Activated CD4-positive, alpha-beta T cell treated with anti-CD3 and anti-CD28 coated beads for 48 hours (primary cell): ENCODE measurements at regions not wholly inside any gene's neighbourhood (a gene's known extent, or its start where the extent isn't known, plus 50 kb on each side); places are given as distances from the start of the nearest gene placed in this dataset.

Experiments
- DNase-seq: peaks from one replicate; pipeline ENCODE4 v3.0.0-alpha.2; 2020

- no peak for DNase-seq
Measured at GRCh38 chr5:2657151-2657550, 94.3 kb downstream of the IRX2 start.

DNA sequence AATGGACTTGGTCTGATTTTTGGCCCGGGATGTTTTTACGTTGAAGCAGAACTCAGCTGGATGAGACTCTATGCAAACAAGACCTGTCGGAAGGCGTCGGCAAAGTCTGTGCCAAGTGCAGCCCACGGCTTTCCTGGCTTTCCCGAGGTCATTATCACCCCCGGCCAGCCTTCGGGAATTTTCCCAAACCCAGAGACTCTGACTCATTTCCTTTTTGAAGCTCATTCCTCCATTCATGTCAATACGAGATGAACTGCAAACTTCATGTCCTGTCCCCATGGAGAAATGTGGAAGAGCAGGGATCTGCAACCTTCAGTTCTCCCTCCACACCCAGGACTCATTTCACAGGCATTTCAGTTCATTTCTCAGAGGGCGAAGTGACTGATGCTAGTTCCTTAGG lies 95.3 kb downstream of the IRX2 start:
- DNase-seq: no peak

DNA sequence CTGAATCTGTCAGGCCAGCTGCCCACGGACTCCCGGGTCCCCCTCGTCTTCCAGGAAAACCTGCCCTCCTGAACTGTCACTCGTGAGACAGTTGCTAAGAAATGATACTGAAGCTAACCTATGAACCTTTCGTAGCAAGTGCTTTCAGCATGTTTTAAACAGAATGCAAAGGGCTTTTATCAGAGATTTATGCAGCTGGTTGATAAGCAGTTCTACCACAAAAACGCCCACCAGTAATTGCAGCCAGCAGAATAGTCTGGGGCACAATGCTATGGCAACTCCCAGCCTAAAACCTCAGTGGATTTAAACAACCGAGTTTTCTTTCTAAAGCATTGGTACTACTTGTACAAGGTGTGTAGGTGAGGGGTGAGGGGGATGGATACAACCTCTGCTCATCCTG lies 97.5 kb downstream of the IRX2 start:
- no peak for DNase-seq

GRCh38 chr5:2651116-2651515 lies 100.4 kb downstream of the IRX2 start:
- DNase-seq: no peak

DNA sequence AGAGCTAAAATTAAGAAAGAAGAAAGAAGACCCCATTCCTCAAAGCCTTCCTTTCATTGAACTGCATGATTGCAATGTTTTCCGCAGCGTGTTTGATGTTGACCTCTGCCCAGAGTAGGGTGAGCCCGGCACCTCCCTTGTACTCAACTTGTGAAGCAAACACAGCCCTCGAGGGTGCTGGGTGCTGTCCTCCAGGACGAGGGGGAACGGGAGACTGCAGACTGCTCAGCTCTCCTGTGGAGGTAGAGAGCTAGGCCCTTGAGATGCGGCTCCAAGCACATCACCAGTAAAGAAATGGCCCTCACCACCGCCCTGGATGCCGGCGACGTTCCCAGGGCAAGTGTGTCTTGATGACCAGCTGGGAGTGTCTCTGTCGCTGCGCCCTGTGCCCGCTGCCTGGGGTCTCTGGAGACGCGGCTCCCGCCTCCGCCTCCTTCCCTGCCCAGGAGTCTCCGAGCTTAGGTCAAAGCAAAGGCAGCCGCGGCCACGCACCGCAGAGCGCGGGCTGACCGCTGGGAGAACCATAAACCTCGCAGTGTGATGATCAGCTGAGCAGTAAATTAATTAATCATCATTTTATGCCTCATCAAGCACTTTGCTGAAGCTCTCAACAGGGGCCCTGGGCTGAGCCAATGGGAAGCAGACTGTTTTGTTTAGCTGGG lies 108.7 kb downstream of the IRX2 start:
- DNase-seq: no peak

DNA sequence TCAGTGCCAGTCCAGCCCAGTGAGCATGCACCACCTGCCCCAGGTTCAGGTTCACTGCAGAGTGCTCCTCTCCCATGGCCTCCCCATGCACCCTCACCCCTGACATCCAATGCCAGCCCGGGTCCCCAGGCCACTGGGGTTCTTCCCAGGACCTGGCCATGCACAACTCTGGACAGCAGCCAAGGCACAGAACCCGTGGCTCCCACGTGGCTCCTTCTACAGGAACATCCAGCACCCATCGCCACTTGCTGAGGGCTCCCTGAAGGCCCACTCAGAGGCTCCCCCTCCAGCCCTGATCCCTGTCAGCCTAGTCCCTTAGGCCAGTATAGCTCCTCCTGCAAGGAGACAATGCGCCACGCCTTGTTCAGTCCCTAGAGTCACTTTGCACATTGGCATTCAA lies 110.8 kb downstream of the IRX2 start:
- no peak for DNase-seq

- DNase-seq: no peak
Measured at GRCh38 chr5:2639425-2639824, 112.1 kb downstream of the IRX2 start.

- no peak for DNase-seq
Measured at GRCh38 chr5:2634399-2635176, 116.9 kb downstream of the IRX2 start.

DNA sequence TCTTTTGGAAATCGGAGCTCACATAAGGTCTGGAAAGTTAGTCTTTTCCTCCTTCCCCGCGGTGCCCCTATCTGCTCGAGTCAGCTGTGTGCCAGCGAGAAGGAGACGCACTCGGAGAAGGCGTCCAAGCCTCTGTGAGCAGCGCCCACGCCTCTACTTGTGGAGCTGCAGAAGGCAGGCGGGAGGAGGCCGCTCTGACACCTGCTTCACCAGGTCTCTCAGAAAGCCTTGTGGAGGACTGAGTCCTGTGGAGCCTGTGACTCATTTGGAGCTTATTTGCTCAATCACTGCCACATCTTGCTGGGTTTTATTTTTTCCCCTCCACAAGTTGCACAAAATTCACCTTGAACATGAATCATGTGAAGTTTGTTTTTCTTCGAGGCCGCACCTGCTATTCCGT lies 117.5 kb downstream of the IRX2 start:
- DNase-seq: no peak

DNA sequence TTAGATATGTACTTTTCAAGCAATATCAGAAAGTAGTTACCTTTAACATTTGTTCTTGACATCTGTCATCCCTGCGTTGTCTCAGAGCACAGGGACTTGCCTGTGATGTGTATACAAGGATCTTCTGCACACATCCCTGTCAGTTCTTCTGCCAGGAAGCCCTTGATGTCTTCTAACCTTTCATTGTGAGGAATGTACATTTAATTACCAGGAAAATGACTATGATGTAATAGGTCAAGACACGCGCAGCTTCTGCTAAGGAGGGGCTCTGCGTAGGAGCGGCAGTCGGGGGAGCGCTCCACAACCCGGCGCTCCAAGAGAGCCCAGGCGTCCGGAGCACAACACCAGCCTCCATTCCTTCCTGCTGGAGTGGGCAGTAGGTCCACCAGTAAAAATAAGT lies 119.7 kb downstream of the IRX2 start:
- DNase-seq: no peak

- DNase-seq: no peak
Measured at GRCh38 chr5:2629045-2629444, 122.4 kb downstream of the IRX2 start.

- DNase-seq: no peak
Measured at GRCh38 chr5:2627867-2628266, 123.6 kb downstream of the IRX2 start.

GRCh38 chr5:2626572-2626971 lies 124.9 kb downstream of the IRX2 start:
- DNase-seq: no peak

DNA sequence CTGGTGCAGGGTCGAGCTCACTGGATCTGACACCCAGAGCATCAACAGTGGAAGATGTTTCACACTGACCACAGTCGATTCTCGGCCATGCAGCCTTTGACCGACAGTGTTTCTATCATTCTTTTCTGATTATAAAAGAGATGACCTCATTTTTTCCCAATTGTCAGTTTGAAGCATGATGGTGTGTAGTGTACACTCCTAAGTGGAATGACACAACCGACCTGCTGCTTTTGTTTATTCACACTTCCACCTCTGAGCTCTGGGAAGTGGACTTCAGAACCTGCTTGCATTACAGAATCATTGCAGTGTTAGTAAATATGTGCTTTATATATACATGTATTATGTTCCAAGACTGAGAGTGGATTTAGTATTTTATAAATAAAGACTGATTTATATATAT lies 128.6 kb downstream of the IRX2 start:
- no peak for DNase-seq

DNA sequence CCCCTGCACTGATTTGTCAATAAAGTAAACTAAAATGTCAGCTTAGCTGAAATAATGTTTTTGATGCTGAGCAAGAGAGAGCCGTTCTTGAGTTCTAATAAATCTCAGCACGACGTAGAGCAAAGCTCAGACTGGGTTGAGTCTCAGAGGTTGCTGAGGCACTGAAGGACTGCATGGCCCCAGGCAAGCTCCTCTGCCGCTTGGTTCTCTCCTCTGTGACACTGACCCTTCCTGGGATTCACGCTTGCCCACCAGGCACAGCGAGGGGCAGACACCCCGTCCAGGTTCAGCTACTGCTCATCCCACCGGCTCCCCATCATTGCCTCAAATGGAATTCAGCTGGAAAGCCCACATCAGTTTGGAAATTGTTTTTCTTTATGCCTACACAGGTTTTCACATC lies 129.8 kb downstream of the IRX2 start:
- no peak for DNase-seq

GRCh38 chr5:2619216-2619615 lies 132.3 kb downstream of the IRX2 start:
- no peak for DNase-seq

- DNase-seq: no peak
Measured at GRCh38 chr5:2617461-2617860, 134.0 kb downstream of the IRX2 start.

- no peak for DNase-seq
Measured at GRCh38 chr5:2615917-2616316, 135.6 kb downstream of the IRX2 start.

DNA sequence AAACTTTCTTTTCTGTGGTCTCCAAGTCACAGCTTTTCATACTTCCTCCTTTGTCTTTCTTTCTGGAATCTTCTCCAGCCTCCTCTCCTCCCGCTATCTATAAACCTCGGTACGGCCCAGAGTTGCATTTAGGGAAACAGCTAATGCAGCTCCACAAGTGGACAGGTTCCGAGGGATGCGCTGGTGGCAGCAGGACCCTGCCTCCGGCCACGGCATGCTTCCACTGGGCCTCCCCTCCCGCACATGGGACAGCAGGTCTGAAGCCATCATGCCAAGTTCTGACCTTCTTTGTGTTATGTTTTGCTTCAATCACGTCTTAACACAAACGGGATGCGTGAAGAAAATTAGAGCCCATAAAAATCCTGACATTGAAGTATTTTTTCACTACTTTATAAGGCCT lies 136.9 kb downstream of the IRX2 start:
- DNase-seq: no peak

DNA sequence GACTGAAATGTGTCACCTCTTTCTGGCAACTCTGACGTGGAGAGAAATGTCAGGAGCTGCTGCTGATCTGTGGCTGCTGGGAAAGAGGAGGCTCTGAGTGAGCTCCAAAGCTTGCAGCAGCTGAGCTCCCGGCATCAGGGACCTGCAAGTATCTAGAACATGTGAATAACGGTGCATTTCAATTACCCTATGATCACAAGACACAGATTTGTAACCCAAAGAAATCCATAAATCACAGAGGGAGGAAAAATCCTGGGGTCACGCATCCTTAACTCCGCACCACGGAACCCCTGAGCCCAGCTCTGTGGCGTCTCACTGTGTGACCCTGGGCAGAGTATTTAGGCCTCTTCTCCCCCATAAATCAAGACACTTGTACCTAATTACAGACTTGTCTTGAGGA lies 139.8 kb downstream of the IRX2 start:
- DNase-seq: no peak

DNA sequence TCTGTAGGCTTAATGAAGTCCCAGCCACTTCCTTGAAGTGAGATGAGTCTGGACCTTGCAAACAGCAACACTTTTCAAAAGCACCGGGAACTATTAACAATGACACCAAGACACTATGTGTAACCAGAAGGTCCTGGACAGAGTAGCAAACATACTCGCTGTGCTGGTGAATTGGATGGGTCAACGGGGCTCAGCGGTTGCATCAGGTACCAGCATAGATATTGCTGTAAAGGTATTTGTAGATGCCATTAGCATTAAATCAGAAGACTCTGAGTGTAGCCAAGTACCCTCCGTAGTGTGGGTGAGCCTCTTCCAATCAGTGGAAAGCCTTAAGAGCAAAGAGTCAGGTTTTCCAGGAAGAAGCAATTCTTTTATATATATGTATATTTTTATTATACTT lies 140.5 kb downstream of the IRX2 start:
- DNase-seq: no peak

DNA sequence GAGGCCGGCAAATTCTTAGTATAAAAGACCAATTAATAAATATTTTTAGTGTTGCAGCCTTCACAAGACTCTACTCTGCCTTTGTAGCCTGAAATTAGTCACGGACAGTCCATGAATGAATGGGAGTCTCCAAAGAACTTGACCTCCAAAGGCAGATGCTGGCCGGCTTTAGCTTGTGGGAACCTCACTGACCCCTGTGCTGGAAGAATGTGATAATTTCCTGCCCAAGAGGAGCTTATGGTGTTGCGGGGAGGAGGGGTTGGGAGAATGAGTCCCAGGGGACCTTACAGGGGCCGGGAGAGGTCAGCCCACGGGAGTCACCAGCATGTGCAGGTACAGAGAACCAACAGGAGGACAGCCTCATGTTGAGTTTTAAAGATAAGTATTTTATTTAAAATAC lies 143.1 kb downstream of the IRX2 start:
- no peak for DNase-seq

GRCh38 chr5:2607598-2607997 lies 143.9 kb downstream of the IRX2 start:
- no peak for DNase-seq

DNA sequence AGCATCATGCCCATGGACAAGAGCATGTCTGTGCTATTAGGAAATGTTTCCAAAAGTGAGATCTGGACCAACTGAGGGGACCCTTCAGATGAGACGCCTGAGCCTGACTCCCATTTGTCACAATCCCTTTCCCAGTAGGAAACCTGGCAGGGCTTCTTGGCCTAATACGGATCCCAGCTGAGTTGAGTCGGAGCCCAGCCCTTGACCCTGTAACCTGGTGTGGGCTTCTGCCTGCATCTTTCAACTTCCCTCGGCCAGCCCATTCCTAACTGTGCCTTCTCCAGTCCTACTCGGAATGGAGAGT lies 148.3 kb downstream of the IRX2 start:
- no peak for DNase-seq
